NCI-H345 treated with DMSO at 0.1 percent for 48 hours (cell line): ENCODE measurements at regions not wholly inside any gene's neighbourhood (a gene's known extent, or its start where the extent isn't known, plus 50 kb on each side); places are given as distances from the start of the nearest gene placed in this dataset.
A peak's percentile ranks its signal among the peaks of the same experiment; 100 is the strongest.
"Not testable (repeated sequence)": the region's sequence is repeated elsewhere in the genome, so short reads cannot be mapped to it uniquely, and the experiment has no call there.

Source experiments
- DNase-seq: peaks from one replicate; lab custom pipeline; 2025; ENCODE audit not compliant: unreplicated experiment; lab: John Stamatoyannopoulos, UW

- no peak for DNase-seq
These were observed 70.1 kb downstream of the ZNF330 start for GRCh38 chr4:141290771-141291170.

- no peak for DNase-seq
These were observed 73.6 kb downstream of the ZNF330 start for GRCh38 chr4:141294306-141294705.

- DNase-seq, result no peak
These were observed 80.5 kb downstream of the ZNF330 start for GRCh38 chr4:141301216-141301615.

GRCh38 chr4:141302924-141303323 lies 82.2 kb downstream of the ZNF330 start:
- DNase-seq, result no peak

GRCh38 chr4:141304346-141304745 lies 83.7 kb downstream of the ZNF330 start:
- no peak for DNase-seq

- no peak for DNase-seq
These were observed 85.6 kb downstream of the ZNF330 start for GRCh38 chr4:141306331-141306730.

- DNase-seq, result peak; percentile 41
These were observed 86.6 kb downstream of the ZNF330 start for GRCh38 chr4:141307241-141307689.

GRCh38 chr4:141309874-141310273 lies 89.2 kb downstream of the ZNF330 start:
- no peak for DNase-seq

- no peak for DNase-seq
These were observed 90.8 kb downstream of the ZNF330 start for GRCh38 chr4:141311246-141312204.

GRCh38 chr4:141314627-141315026 lies 93.9 kb downstream of the ZNF330 start:
- no peak for DNase-seq

GRCh38 chr4:141328560-141329173 lies 108.0 kb downstream of the ZNF330 start:
- no peak for DNase-seq

GRCh38 chr4:141329174-141329569 lies 108.5 kb downstream of the ZNF330 start:
- no peak for DNase-seq

- DNase-seq, result no peak
These were observed 109.9 kb downstream of the ZNF330 start for GRCh38 chr4:141330616-141331015.

- no peak for DNase-seq
These were observed 111.1 kb downstream of the ZNF330 start for GRCh38 chr4:141331534-141332358.

GRCh38 chr4:141332359-141333181 lies 111.9 kb downstream of the ZNF330 start:
- not testable (repeated sequence) for DNase-seq

GRCh38 chr4:141333456-141334230 lies 112.9 kb downstream of the ZNF330 start:
- DNase-seq, result not testable (repeated sequence)

GRCh38 chr4:141335166-141335565 lies 114.5 kb downstream of the ZNF330 start:
- no peak for DNase-seq

GRCh38 chr4:141338238-141338637 lies 117.5 kb downstream of the ZNF330 start:
- no peak for DNase-seq

- DNase-seq, result no peak
These were observed 118.7 kb downstream of the ZNF330 start for GRCh38 chr4:141339391-141339790.

GRCh38 chr4:141339966-141340365 lies 119.3 kb downstream of the ZNF330 start:
- DNase-seq, result no peak
